ENCODE measurements at regions not wholly inside any gene's neighbourhood (a gene's known extent, or its start where the extent isn't known, plus 50 kb on each side); places are given as distances from the start of the nearest gene placed in this dataset.
"Not testable (repeated sequence)": the region's sequence is repeated elsewhere in the genome, so short reads cannot be mapped to it uniquely, and the experiment has no call there.

GRCh38 chr2:84249140-84249539, 209.9 kb downstream of the SUCLG1 start:
- intact Hi-C loops (cut with DNase I), result no loop called here
- ATAC-seq (no peak), DNase-seq (no peak)
- H3K27me3 ChIP-seq (ENCODE audit: control insufficient read depth, insufficient read depth), result no peaks in the 10 kb centered on the region
- H3K4me1 ChIP-seq (ENCODE audit: control insufficient read depth, insufficient read depth, low read length), result no peaks in the 10 kb centered on the region
- 83% methylated on average over 4 of the region's 4 CpGs for WGBS
- H3K4me3 ChIP-seq (ENCODE audit: low read length), result no peak overlapping the region
- H3K27ac ChIP-seq (ENCODE audit: low read length), result no peak overlapping the region
- H3K9me3 ChIP-seq (ENCODE audit: control insufficient read depth, low read length), result no peaks in the 10 kb centered on the region

GRCh38 chr2:84247532-84247931, 211.5 kb downstream of the SUCLG1 start:
- 56% methylated on average over 3 of the region's 3 CpGs for WGBS
- Histone ChIP-seq H3K4me1 (ENCODE audit: control insufficient read depth, insufficient read depth, low read length) (no peaks in the 10 kb centered on the region), H3K27ac (ENCODE audit: low read length) (no peak overlapping the region), H3K9me3 (ENCODE audit: control insufficient read depth, low read length) (no peaks in the 10 kb centered on the region), H3K27me3 (ENCODE audit: control insufficient read depth, insufficient read depth) (no peaks in the 10 kb centered on the region), H3K4me3 (ENCODE audit: low read length) (no peak overlapping the region)
- intact Hi-C loops (cut with DNase I), result no loop called here
- DNase-seq (no peak), ATAC-seq (no peak)

- Histone ChIP-seq H3K27me3 (ENCODE audit: control insufficient read depth, insufficient read depth) (no peaks in the 10 kb centered on the region), H3K9me3 (ENCODE audit: control insufficient read depth, low read length) (no peaks in the 10 kb centered on the region), H3K27ac (ENCODE audit: low read length) (no peak overlapping the region), H3K4me1 (ENCODE audit: control insufficient read depth, insufficient read depth, low read length) (no peaks in the 10 kb centered on the region), H3K4me3 (ENCODE audit: low read length) (no peak overlapping the region)
- ATAC-seq (no peak), DNase-seq (no peak)
- 51% methylated on average over 9 of the region's 9 CpGs for WGBS
- intact Hi-C loops (cut with DNase I), result no loop called here
Measured at GRCh38 chr2:84243788-84244733, 215.0 kb downstream of the SUCLG1 start.

- WGBS, result 44% methylated on average over 2 of the region's 2 CpGs
- no peak overlapping the region for H3K27ac ChIP-seq (ENCODE audit: low read length)
- intact Hi-C loops (cut with DNase I), result no loop called here
Measured at GRCh38 chr2:84238907-84239306, 220.2 kb downstream of the SUCLG1 start.

GRCh38 chr2:84236288-84236687, 222.8 kb downstream of the SUCLG1 start:
- Histone ChIP-seq H3K4me1 (ENCODE audit: control insufficient read depth, insufficient read depth, low read length) (no peaks in the 10 kb centered on the region), H3K4me3 (ENCODE audit: low read length) (no peak overlapping the region), H3K27me3 (ENCODE audit: control insufficient read depth, insufficient read depth) (no peaks in the 10 kb centered on the region), H3K27ac (ENCODE audit: low read length) (no peak overlapping the region), H3K9me3 (ENCODE audit: control insufficient read depth, low read length) (no peaks in the 10 kb centered on the region)
- ATAC-seq, result no peak
- WGBS, result 69% methylated on average over 7 of the region's 7 CpGs
- DNase-seq, result no peak
- intact Hi-C loops (cut with DNase I), result no loop called here

More at GRCh38 chr2:84238907-84239306, 220.2 kb downstream of the SUCLG1 start:
- DNase-seq, result no peak
- ATAC-seq, result no peak
- no peaks in the 10 kb centered on the region for H3K9me3 ChIP-seq (ENCODE audit: control insufficient read depth, low read length)
- H3K4me3 ChIP-seq (ENCODE audit: low read length), result no peak overlapping the region
- H3K27me3 ChIP-seq (ENCODE audit: control insufficient read depth, insufficient read depth), result no peaks in the 10 kb centered on the region
- no peaks in the 10 kb centered on the region for H3K4me1 ChIP-seq (ENCODE audit: control insufficient read depth, insufficient read depth, low read length)

GRCh38 chr2:84234103-84234502, 225.0 kb downstream of the SUCLG1 start:
- DNase-seq (no peak), ATAC-seq (no peak)
- whole genome bisulfite sequencing, result 62% methylated on average over 6 of the region's 6 CpGs
- H3K4me1 ChIP-seq (ENCODE audit: control insufficient read depth, insufficient read depth, low read length), result no peaks in the 10 kb centered on the region
- H3K27ac ChIP-seq (ENCODE audit: low read length), result no peak overlapping the region
- no peaks in the 10 kb centered on the region for H3K27me3 ChIP-seq (ENCODE audit: control insufficient read depth, insufficient read depth)
- H3K9me3 ChIP-seq (ENCODE audit: control insufficient read depth, low read length), result no peaks in the 10 kb centered on the region
- no peak overlapping the region for H3K4me3 ChIP-seq (ENCODE audit: low read length)
- intact Hi-C loops (cut with DNase I), result no loop called here

- Histone ChIP-seq H3K27ac (ENCODE audit: low read length) (no peak overlapping the region), H3K4me1 (ENCODE audit: control insufficient read depth, insufficient read depth, low read length) (no peaks in the 10 kb centered on the region), H3K4me3 (ENCODE audit: low read length) (no peak overlapping the region), H3K27me3 (ENCODE audit: control insufficient read depth, insufficient read depth) (no peaks in the 10 kb centered on the region), H3K9me3 (ENCODE audit: control insufficient read depth, low read length) (no peaks in the 10 kb centered on the region)
- intact Hi-C loops (cut with DNase I), result no loop called here
- DNase-seq (no peak), ATAC-seq (no peak)
- WGBS, result 79% methylated on average over 1 of the region's 1 CpG
Measured at GRCh38 chr2:84231478-84231877, 227.6 kb downstream of the SUCLG1 start.

GRCh38 chr2:84224121-84224520, 235.0 kb downstream of the SUCLG1 start:
- intact Hi-C loops (cut with DNase I), result no loop called here

GRCh38 chr2:84223191-84223590, 235.9 kb downstream of the SUCLG1 start:
- no peak overlapping the region for H3K27ac ChIP-seq (ENCODE audit: low read length)
- ATAC-seq (no peak), DNase-seq (no peak)
- H3K9me3 ChIP-seq (ENCODE audit: control insufficient read depth, low read length), result no peaks in the 10 kb centered on the region
- intact Hi-C loops (cut with DNase I), result no loop called here
- 63% methylated on average over 2 of the region's 2 CpGs for WGBS
- no peaks in the 10 kb centered on the region for H3K27me3 ChIP-seq (ENCODE audit: control insufficient read depth, insufficient read depth)
- no peak overlapping the region for H3K4me3 ChIP-seq (ENCODE audit: low read length)
- H3K4me1 ChIP-seq (ENCODE audit: control insufficient read depth, insufficient read depth, low read length), result no peaks in the 10 kb centered on the region

More at GRCh38 chr2:84224121-84224520, 235.0 kb downstream of the SUCLG1 start:
- DNase-seq (no peak), ATAC-seq (no peak)
- Histone ChIP-seq H3K4me3 (ENCODE audit: low read length) (no peak overlapping the region), H3K27ac (ENCODE audit: low read length) (no peak overlapping the region), H3K4me1 (ENCODE audit: control insufficient read depth, insufficient read depth, low read length) (no peaks in the 10 kb centered on the region), H3K27me3 (ENCODE audit: control insufficient read depth, insufficient read depth) (no peaks in the 10 kb centered on the region), H3K9me3 (ENCODE audit: control insufficient read depth, low read length) (no peaks in the 10 kb centered on the region)

GRCh38 chr2:84221102-84221501, 238.0 kb downstream of the SUCLG1 start:
- ATAC-seq; H3K27me3 ChIP-seq (ENCODE audit: control insufficient read depth, insufficient read depth); H3K4me3 ChIP-seq (ENCODE audit: low read length); intact Hi-C loops (cut with DNase I); H3K27ac ChIP-seq (ENCODE audit: low read length); H3K9me3 ChIP-seq (ENCODE audit: control insufficient read depth, low read length); H3K4me1 ChIP-seq (ENCODE audit: control insufficient read depth, insufficient read depth, low read length); DNase-seq: not testable (repeated sequence)
- WGBS, result 85% methylated on average over 2 of the region's 2 CpGs

- Histone ChIP-seq H3K27ac (ENCODE audit: low read length) (no peak overlapping the region), H3K27me3 (ENCODE audit: control insufficient read depth, insufficient read depth) (no peaks in the 10 kb centered on the region), H3K4me1 (ENCODE audit: control insufficient read depth, insufficient read depth, low read length) (no peaks in the 10 kb centered on the region), H3K4me3 (ENCODE audit: low read length) (no peak overlapping the region), H3K9me3 (ENCODE audit: control insufficient read depth, low read length) (no peaks in the 10 kb centered on the region)
- ATAC-seq (no peak), DNase-seq (no peak)
- 82% methylated on average over 7 of the region's 7 CpGs for WGBS
- intact Hi-C loops (cut with DNase I), result no loop called here
Measured at GRCh38 chr2:84217456-84217855, 241.6 kb downstream of the SUCLG1 start.
